ENCODE measurements at regions not wholly inside any gene's neighbourhood (a gene's known extent, or its start where the extent isn't known, plus 50 kb on each side); places are given as distances from the start of the nearest gene placed in this dataset.

GRCh38 chr3:103169289-103169688 lies 734.5 kb downstream of the ZPLD1 start:
- Mint-ChIP-seq H3K4me3 (ENCODE audit: unreplicated experiment) (no peak overlapping the region), H3K27ac (ENCODE audit: unreplicated experiment) (no peak overlapping the region), H3K4me1 (ENCODE audit: low read depth, unreplicated experiment) (no peaks in the 10 kb centered on the region), H3K27me3 (ENCODE audit: unreplicated experiment) (peaks cover 1% of the 10 kb centered on the region), H3K36me3 (ENCODE audit: unreplicated experiment) (no peaks in the 10 kb centered on the region), H3K9me3 (ENCODE audit: unreplicated experiment) (no peaks in the 10 kb centered on the region)
- no peak for TF ChIP-seq CTCF (IDR thresholded peaks at IDR 0.05; ENCODE audit: partially characterized antibody, unreplicated experiment)
- DNase-seq, result no peak

- Mint-ChIP-seq H3K4me1 (ENCODE audit: low read depth, unreplicated experiment) (no peaks in the 10 kb centered on the region), H3K4me3 (ENCODE audit: unreplicated experiment) (no peak overlapping the region), H3K9me3 (ENCODE audit: unreplicated experiment) (no peaks in the 10 kb centered on the region)
These were observed 735.8 kb downstream of the ZPLD1 start for GRCh38 chr3:103170651-103171050.

GRCh38 chr3:103173940-103174339 lies 739.1 kb downstream of the ZPLD1 start:
- TF ChIP-seq CTCF (IDR thresholded peaks at IDR 0.05; ENCODE audit: partially characterized antibody, unreplicated experiment), result no peak
- DNase-seq, result no peak
- no peaks in the 10 kb centered on the region for H3K9me3 Mint-ChIP-seq (ENCODE audit: unreplicated experiment)
- no peaks in the 10 kb centered on the region for H3K27me3 Mint-ChIP-seq (ENCODE audit: unreplicated experiment)
- no peak overlapping the region for H3K4me3 Mint-ChIP-seq (ENCODE audit: unreplicated experiment)
- no peaks in the 10 kb centered on the region for H3K36me3 Mint-ChIP-seq (ENCODE audit: unreplicated experiment)
- H3K4me1 Mint-ChIP-seq (ENCODE audit: low read depth, unreplicated experiment), result no peaks in the 10 kb centered on the region
- H3K27ac Mint-ChIP-seq (ENCODE audit: unreplicated experiment), result no peak overlapping the region

More at GRCh38 chr3:103170651-103171050, 735.8 kb downstream of the ZPLD1 start:
- no peak overlapping the region for H3K27ac Mint-ChIP-seq (ENCODE audit: unreplicated experiment)
- H3K27me3 Mint-ChIP-seq (ENCODE audit: unreplicated experiment), result peaks cover 1% of the 10 kb centered on the region
- no peak for DNase-seq
- no peaks in the 10 kb centered on the region for H3K36me3 Mint-ChIP-seq (ENCODE audit: unreplicated experiment)
- no peak for TF ChIP-seq CTCF (IDR thresholded peaks at IDR 0.05; ENCODE audit: partially characterized antibody, unreplicated experiment)

- no peaks in the 10 kb centered on the region for H3K4me1 Mint-ChIP-seq (ENCODE audit: low read depth, unreplicated experiment)
- H3K4me3 Mint-ChIP-seq (ENCODE audit: unreplicated experiment), result no peak overlapping the region
- TF ChIP-seq CTCF (IDR thresholded peaks at IDR 0.05; ENCODE audit: partially characterized antibody, unreplicated experiment), result no peak
- H3K27ac Mint-ChIP-seq (ENCODE audit: unreplicated experiment), result no peak overlapping the region
- no peaks in the 10 kb centered on the region for H3K36me3 Mint-ChIP-seq (ENCODE audit: unreplicated experiment)
- H3K9me3 Mint-ChIP-seq (ENCODE audit: unreplicated experiment), result no peaks in the 10 kb centered on the region
- H3K27me3 Mint-ChIP-seq (ENCODE audit: unreplicated experiment), result no peaks in the 10 kb centered on the region
- no peak for DNase-seq
These were observed 746.3 kb downstream of the ZPLD1 start for GRCh38 chr3:103181160-103181559.

GRCh38 chr3:103184772-103185171 lies 750.0 kb downstream of the ZPLD1 start:
- H3K9me3 Mint-ChIP-seq (ENCODE audit: unreplicated experiment), result no peaks in the 10 kb centered on the region
- DNase-seq, result no peak
- no peaks in the 10 kb centered on the region for H3K4me1 Mint-ChIP-seq (ENCODE audit: low read depth, unreplicated experiment)
- no peaks in the 10 kb centered on the region for H3K36me3 Mint-ChIP-seq (ENCODE audit: unreplicated experiment)
- no peak overlapping the region for H3K4me3 Mint-ChIP-seq (ENCODE audit: unreplicated experiment)
- H3K27ac Mint-ChIP-seq (ENCODE audit: unreplicated experiment), result no peak overlapping the region
- H3K27me3 Mint-ChIP-seq (ENCODE audit: unreplicated experiment), result no peaks in the 10 kb centered on the region
- TF ChIP-seq CTCF (IDR thresholded peaks at IDR 0.05; ENCODE audit: partially characterized antibody, unreplicated experiment), result no peak
